Activated CD4-positive, alpha-beta T cell treated with anti-CD3 and anti-CD28 coated beads, Interleukin-2, Interleukin-4, amounts not matched to agents 100 ng/mL and 50 ng/mL, durations not matched to agents 16 hours and 8 hours (primary cell): ENCODE measurements at regions not wholly inside any gene's neighbourhood (a gene's known extent, or its start where the extent isn't known, plus 50 kb on each side); places are given as distances from the start of the nearest gene placed in this dataset.
A peak's percentile ranks its signal among the peaks of the same experiment; 100 is the strongest.
"Not testable (repeated sequence)": the region's sequence is repeated elsewhere in the genome, so short reads cannot be mapped to it uniquely, and the experiment has no call there.

Source experiments
- DNase-seq: peaks from one replicate; pipeline ENCODE4 v3.0.0-alpha.2; 2020; ENCODE audit warnings: low spot score

DNA sequence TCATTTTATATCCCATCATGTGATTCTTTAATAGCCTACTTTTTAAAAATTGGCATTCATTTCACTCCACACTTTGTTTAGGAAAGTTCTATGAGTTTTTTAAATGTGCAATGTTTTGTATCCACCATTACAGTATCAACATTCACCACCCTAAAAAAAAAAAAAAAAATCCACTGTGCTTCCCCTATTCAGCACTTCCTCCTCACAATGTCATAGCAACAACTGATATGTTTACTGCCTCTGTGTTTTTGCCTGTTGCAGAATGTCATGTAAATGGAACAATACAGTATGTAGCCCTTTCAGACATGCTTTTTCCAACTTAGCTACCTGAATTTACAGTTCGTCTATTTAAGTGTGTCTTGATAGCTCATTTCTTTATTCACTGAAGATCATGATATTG is 754.2 kb downstream of the FAM181B start:
- no peak for DNase-seq

- no peak for DNase-seq
Observed at GRCh38 chr11:81975261-81975900, 758.3 kb downstream of the FAM181B start.

- no peak for DNase-seq
Observed at GRCh38 chr11:81970886-81971285, 762.8 kb downstream of the FAM181B start.

DNA sequence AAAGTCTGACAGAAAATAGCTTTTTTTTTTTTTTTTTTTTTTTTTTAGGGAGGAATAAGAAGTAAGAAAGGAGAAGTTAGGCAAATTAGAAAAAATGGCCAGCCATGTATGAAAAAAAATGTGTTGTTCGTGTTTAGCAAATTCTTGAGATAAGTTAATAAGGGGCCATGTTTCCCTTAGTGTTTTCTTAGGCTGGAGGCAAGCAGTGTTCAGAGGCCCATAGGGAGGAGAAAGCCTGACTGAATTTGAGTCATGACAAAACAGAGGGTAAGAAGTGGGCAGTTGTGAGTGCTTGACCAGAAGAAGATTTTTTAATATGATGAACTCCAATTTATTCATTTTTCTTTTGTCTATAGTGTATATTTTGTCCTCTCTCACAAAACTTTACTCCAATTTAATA is 766.4 kb downstream of the FAM181B start:
- no peak for DNase-seq

GRCh38 chr11:81966340-81966739 is 767.3 kb downstream of the FAM181B start:
- no peak for DNase-seq

DNA sequence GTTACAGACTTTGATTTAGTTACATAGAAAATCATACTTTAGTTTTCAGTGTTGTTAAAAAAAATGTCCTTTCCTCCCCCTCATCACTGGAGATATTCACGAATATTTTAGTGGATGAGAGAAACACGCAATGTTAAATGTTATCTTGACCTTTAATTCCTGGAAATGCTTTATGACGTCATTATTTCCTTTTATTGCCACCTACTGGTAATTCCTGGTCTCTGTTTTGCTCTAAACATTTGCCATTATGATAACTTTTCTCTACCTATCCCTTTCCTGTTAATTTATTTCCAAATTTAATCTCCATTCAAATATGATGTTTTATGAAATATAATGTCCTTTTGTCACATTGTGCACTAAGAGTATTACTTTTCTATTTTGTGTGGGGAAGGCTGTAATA is 770.6 kb downstream of the FAM181B start:
- DNase-seq, result peak; percentile 7

DNA sequence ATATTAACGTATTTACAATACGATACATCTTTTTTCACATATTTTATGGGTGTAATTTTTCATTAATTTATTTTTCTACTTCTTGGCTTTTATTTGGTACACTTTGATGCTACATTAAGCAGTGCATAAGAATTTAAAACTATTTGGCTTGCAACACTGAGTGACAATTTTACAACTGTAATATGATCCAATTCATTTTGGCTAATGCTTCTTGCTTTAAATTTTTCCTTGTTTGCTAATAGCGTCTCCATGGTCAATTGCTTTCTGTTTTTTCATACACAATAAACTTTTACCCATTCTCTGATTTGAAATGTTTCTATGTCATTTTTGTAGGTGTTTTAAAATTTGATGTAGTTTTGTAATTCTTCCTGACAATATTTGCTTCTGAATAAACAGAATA is 773.2 kb downstream of the FAM181B start:
- DNase-seq, result no peak

- DNase-seq, result peak; percentile 8
Observed at GRCh38 chr11:81959341-81959740, 774.3 kb downstream of the FAM181B start.

DNA sequence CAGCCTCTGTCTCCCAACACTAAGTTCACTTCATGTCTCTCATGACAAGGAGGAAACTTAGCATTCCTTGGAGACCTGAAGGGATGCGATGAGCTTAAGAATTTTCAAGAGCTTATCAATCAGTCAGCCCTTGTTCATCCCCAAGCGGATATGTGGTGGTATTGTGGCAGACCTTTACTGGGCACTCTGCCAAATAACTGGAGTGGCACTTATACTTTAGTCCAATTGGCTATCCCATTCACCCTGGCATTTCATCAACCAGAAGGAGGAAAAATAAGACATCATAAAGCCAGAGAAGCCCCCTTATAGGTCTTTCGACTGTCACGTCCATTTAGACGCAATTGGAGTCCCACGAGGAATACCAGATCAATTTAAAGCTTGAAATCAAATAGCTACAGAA is 779.4 kb downstream of the FAM181B start:
- not testable (repeated sequence) for DNase-seq

DNA sequence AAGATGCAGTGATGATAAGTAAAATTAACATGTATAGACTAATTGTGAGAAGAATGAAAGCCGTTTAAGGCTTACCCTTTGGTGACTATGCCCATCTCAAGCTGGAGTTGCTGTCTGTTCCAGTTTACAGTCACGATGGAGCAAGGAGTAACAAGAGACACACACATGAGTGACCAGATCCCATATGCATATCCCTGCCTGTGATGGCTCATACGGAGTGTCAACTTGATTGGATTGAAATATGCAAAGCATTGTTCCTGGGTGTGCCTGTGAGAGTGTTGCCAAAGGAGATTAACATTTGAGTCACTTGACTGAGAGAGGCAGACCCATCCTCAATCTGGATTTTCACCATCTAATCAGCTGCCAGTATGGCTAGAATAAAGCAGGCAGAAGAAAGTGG is 786.8 kb downstream of the FAM181B start:
- no peak for DNase-seq

DNA sequence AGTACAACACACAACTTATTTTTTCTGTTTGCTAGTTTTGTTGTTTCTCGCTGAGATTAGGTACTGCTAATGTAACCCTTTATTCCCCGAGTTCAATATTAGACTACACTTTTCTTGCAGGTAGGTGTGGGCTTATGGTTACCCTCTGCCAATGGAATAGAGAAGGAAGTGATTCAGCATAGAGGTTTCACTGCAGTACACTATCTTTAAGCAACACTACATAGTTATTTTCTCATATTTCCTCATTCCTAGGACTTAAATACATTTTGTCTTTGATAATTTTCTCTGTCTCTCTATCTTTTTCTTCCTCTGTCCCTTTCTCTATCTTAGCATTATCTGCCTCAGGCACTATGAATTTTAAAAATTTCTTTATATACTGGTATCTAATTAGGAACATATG is 791.0 kb downstream of the FAM181B start:
- DNase-seq, result no peak

DNA sequence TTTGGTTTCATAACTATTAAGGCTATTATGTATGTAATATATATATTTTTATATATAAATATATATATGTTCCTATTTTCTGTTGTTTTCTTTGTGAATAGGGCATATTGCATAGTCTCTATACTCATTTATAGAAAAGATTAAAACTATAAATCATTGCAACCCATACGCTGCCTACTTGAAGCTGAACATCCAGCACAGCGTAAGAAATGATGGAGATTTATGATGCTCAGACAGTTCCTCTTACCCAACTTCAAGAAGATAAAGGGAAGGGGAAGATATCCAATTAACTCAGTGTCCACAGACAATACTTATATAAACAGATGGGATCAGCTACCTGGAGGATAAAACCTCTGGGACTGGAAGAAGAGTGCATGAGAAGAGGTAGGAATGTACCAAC is 791.7 kb downstream of the FAM181B start:
- DNase-seq, result no peak

- no peak for DNase-seq
Observed at GRCh38 chr11:81932303-81932702, 801.4 kb downstream of the FAM181B start.

DNA sequence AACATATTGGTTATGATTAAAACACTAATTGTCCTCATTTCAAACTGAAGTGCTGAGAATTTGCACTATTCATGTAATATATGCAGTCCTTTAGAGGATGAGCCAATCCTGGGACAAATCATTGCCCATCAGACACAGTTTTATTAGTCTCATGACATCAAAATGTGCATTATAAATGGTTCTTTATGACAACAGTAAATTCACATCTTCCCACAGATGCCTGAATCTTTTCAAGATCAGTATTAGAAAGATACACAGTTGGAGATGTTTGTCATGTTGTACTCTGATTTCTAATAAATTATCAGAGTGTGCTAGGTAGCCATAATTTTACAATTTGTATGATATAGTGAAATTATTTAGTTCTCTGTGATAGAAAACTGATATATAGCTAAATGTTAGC is 813.5 kb downstream of the FAM181B start:
- DNase-seq, result no peak

- no peak for DNase-seq
Observed at GRCh38 chr11:81916451-81916850, 817.2 kb downstream of the FAM181B start.

- no peak for DNase-seq
Observed at GRCh38 chr11:81915045-81915444, 818.6 kb downstream of the FAM181B start.

GRCh38 chr11:81913793-81914192 is 819.9 kb downstream of the FAM181B start:
- no peak for DNase-seq

DNA sequence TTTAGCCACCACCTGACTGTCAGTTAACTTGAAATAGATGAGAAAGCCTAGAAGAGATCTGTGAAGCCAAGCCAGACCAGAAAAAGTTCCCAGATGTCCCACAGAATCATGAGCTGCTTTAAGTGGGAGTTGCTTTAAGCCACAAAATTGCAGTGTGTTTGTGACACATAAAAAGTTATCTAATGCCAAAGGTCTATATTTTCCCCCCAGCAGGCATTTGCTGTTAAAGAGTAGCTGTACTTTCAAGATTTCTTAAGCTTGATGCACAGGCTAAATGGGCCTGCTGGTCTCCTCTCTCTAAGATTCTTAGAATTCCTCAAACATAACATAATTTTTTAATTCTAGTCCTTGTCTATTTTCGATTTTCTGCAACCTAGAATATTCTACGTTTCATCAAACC is 825.7 kb downstream of the FAM181B start:
- DNase-seq, result no peak

- DNase-seq, result no peak
Observed at GRCh38 chr11:81899156-81899555, 834.5 kb downstream of the FAM181B start.

GRCh38 chr11:81897639-81898038 is 836.0 kb downstream of the FAM181B start:
- DNase-seq, result no peak

GRCh38 chr11:81895258-81895657 is 838.4 kb downstream of the FAM181B start:
- DNase-seq, result no peak

GRCh38 chr11:81892770-81893635 is 840.7 kb downstream of the FAM181B start:
- DNase-seq, result no peak

DNA sequence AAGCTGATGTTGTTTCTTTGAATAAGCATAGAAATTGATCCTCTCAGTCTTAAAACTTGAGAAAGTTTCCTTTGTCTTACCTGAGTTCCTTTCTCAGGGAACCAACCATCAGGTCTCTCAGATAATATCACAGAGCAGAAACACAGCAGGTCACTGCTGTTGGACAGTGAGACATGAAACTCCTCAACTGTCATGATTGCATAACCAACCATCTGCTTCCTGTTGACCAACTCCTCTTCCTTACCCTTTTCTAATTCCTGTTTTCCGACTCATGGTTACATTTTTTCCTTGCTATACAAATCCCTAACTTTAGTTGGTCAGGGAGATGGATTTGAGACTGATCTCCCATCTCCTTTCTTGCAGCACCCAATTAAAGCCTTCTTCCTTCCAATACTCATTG is 845.3 kb downstream of the FAM181B start:
- no peak for DNase-seq

- DNase-seq, result no peak
Observed at GRCh38 chr11:81887671-81888070, 846.0 kb downstream of the FAM181B start.
